H9 (cell line): ENCODE measurements at regions not wholly inside any gene's neighbourhood (a gene's known extent, or its start where the extent isn't known, plus 50 kb on each side); places are given as distances from the start of the nearest gene placed in this dataset.

Experiments
- DNase-seq: peaks from one replicate; pipeline ENCODE4 v3.0.0-alpha.2; 2017
- H2AFZ ChIP-seq: one replicate; pipeline ENCODE4 v1.6.1; 2013; ENCODE audit warnings: mild to moderate bottlenecking, low read length, control low read depth, moderate library complexity
- H2AK5ac ChIP-seq: 2 replicates; pipeline ENCODE4 v1.6.1; 2013; ENCODE audit warnings: low read length, control low read depth, mixed read lengths; ENCODE audit not compliant: insufficient read length
- H2BK120ac ChIP-seq: one replicate; pipeline ENCODE4 v1.6.1; 2013; ENCODE audit warnings: low read depth, mild to moderate bottlenecking, low read length, control low read depth, inconsistent platforms; ENCODE audit not compliant: poor library complexity, severe bottlenecking
- H2BK12ac ChIP-seq: 2 replicates; pipeline ENCODE4 v1.6.1; 2013; ENCODE audit warnings: low read length, control low read depth, mixed read lengths, low read depth; ENCODE audit not compliant: insufficient read length
- H2BK15ac ChIP-seq: 2 replicates; pipeline ENCODE4 v1.6.1; 2013; ENCODE audit warnings: low read depth, low read length, control low read depth
- H2BK20ac ChIP-seq: one replicate; pipeline ENCODE4 v1.6.1; 2013; ENCODE audit warnings: low read depth, mild to moderate bottlenecking, low read length, control low read depth, inconsistent platforms; ENCODE audit not compliant: poor library complexity, severe bottlenecking
- H2BK5ac ChIP-seq: 2 replicates; pipeline ENCODE4 v1.6.1; 2013; ENCODE audit warnings: low read length, control low read depth, mixed read lengths; ENCODE audit not compliant: insufficient read length
- H3K14ac ChIP-seq: 2 replicates; pipeline ENCODE4 v1.6.1; 2013; ENCODE audit warnings: low read length, control low read depth; ENCODE audit not compliant: insufficient read depth
- H3K18ac ChIP-seq: 2 replicates; pipeline ENCODE4 v1.6.1; 2013; ENCODE audit warnings: low read depth, mild to moderate bottlenecking, mixed read lengths, low read length, control low read depth; ENCODE audit not compliant: insufficient read length
- H3K23ac ChIP-seq: 2 replicates; pipeline ENCODE4 v1.6.1; 2013; ENCODE audit warnings: low read length, control low read depth, mixed read lengths, low read depth; ENCODE audit not compliant: insufficient read length
- H3K23me2 ChIP-seq: 2 replicates; pipeline ENCODE4 v1.6.1; 2013; ENCODE audit warnings: low read depth, mild to moderate bottlenecking, mixed read lengths, low read length, control low read depth; ENCODE audit not compliant: insufficient read length, poor library complexity, severe bottlenecking
- H3K27ac ChIP-seq: 2 replicates; pipeline ENCODE4 v1.5.1; 2013; ENCODE audit warnings: low read length, control low read depth, mixed read lengths, low read depth; ENCODE audit not compliant: insufficient read length
- H3K27me3 ChIP-seq: 2 replicates; pipeline ENCODE4 v1.6.1; 2013; ENCODE audit warnings: low read length, control low read depth, inconsistent platforms; ENCODE audit not compliant: insufficient read depth
- H3K4ac ChIP-seq: 2 replicates; pipeline ENCODE4 v1.6.1; 2013; ENCODE audit warnings: low read depth, mild to moderate bottlenecking, control low read depth, inconsistent platforms, low read length, moderate library complexity
- H3K4me1 ChIP-seq: 2 replicates; pipeline ENCODE4 v1.6.1; 2013; ENCODE audit warnings: low read length, control low read depth, inconsistent platforms; ENCODE audit not compliant: insufficient read depth
- H3K4me2 ChIP-seq: 2 replicates; pipeline ENCODE4 v1.6.1; 2013; ENCODE audit warnings: low read length, control low read depth, mixed read lengths; ENCODE audit not compliant: insufficient read length, insufficient read depth
- H3K56ac ChIP-seq: 2 replicates; pipeline ENCODE4 v1.6.1; 2013; ENCODE audit warnings: low read depth, mild to moderate bottlenecking, mixed read lengths, low read length, control low read depth; ENCODE audit not compliant: insufficient read length
- H3K79me1 ChIP-seq: 2 replicates; pipeline ENCODE4 v1.6.1; 2013; ENCODE audit warnings: low read depth, mild to moderate bottlenecking, moderate library complexity, low read length, control low read depth, inconsistent platforms; ENCODE audit not compliant: insufficient read depth, poor library complexity, severe bottlenecking
- H3K79me2 ChIP-seq: 2 replicates; pipeline ENCODE4 v1.6.1; 2013; ENCODE audit warnings: low read length, control low read depth, inconsistent platforms; ENCODE audit not compliant: insufficient read depth
- H3K9ac ChIP-seq: 2 replicates; pipeline ENCODE4 v1.6.1; 2013; ENCODE audit warnings: low read length, control low read depth, mixed read lengths; ENCODE audit not compliant: insufficient read length; ENCODE audit errors: extremely low read depth
- H3K9me3 ChIP-seq: one replicate; pipeline ENCODE4 v1.6.1; 2013; ENCODE audit warnings: low read depth, low read length, inconsistent platforms; ENCODE audit not compliant: control insufficient read depth
- H3T11ph ChIP-seq: one replicate; pipeline ENCODE4 v1.6.1; 2013; ENCODE audit warnings: mild to moderate bottlenecking, low read length, control low read depth, inconsistent platforms
- H4K20me1 ChIP-seq: one replicate; pipeline ENCODE4 v1.6.1; 2013; ENCODE audit not compliant: control insufficient read depth, insufficient read length, insufficient read depth
- H4K5ac ChIP-seq: 2 replicates; pipeline ENCODE4 v1.6.1; 2013; ENCODE audit warnings: low read depth, mild to moderate bottlenecking, mixed read lengths, low read length, control low read depth; ENCODE audit not compliant: insufficient read length
- H4K8ac ChIP-seq: replicated peaks from 2 replicates; pipeline ENCODE4 v1.6.1; 2013; ENCODE audit warnings: low read length, control low read depth, mixed read lengths, low read depth; ENCODE audit not compliant: insufficient read length
- H4K91ac ChIP-seq: 2 replicates; pipeline ENCODE4 v1.6.1; 2013; ENCODE audit warnings: low read depth, mild to moderate bottlenecking, moderate library complexity, mixed read lengths, low read length, control low read depth; ENCODE audit not compliant: insufficient read length
- H3K27ac Mint-ChIP-seq, 3 experiments: 2 replicates in 2 of 3; 3 replicates in 1 of 3; pipeline ENCODE4 v1.8.0; 2020 to 2021; ENCODE audit warnings: mixed read lengths in 3 of 3, mild to moderate bottlenecking in 1 of 3, moderate library complexity in 1 of 3
- H3K27me3 Mint-ChIP-seq: 2 replicates; pipeline ENCODE4 v1.8.0; 2021; ENCODE audit warnings: low read depth, mild to moderate bottlenecking, moderate library complexity, mixed read lengths
- H3K36me3 Mint-ChIP-seq, 3 experiments: 2 replicates in 2 of 3; 3 replicates in 1 of 3; pipeline ENCODE4 v1.8.0; 2020 to 2021; ENCODE audit warnings: low read depth in 3 of 3, mixed read lengths in 3 of 3; ENCODE audit not compliant: insufficient read depth in 1 of 3
- H3K4me1 Mint-ChIP-seq, 2 experiments: 2 replicates each; pipeline ENCODE4 v1.8.0; 2020; ENCODE audit warnings: mixed read lengths in 2 of 2
- H3K4me3 Mint-ChIP-seq, 2 experiments: 2 replicates in 1 of 2; 3 replicates in 1 of 2; pipeline ENCODE4 v1.8.0; 2020 to 2021; ENCODE audit warnings: mild to moderate bottlenecking in 2 of 2, mixed read lengths in 2 of 2, moderate library complexity in 1 of 2
- H3K9me3 Mint-ChIP-seq, 2 experiments: 2 replicates in 1 of 2; 3 replicates in 1 of 2; pipeline ENCODE4 v1.8.0; 2020; ENCODE audit warnings: mild to moderate bottlenecking in 2 of 2, mixed read lengths in 2 of 2, moderate library complexity in 1 of 2
- CTCF ChIP-seq: fragments of 200-600 bp; sonication (generic); conservative IDR thresholded peaks from 3 replicates; pipeline ENCODE4 v1.8.0; 2021; ENCODE audit warnings: antibody characterized with exemption, mild to moderate bottlenecking
- WGBS: extraction: QIAGEN DNeasy Blood & Tissue Kit; methylation state at CpG from one replicate; pipeline ENCODE4 v1.1.7; 2013; ENCODE audit warnings: missing lambda C conversion rate, low lambda C conversion rate, mixed read lengths; ENCODE audit not compliant: insufficient read length; ENCODE audit errors: extremely low coverage; 5-methylcytosine and 5-hydroxymethylcytosine counted together

GRCh38 chr14:106679776-106680175 is 1153.4 kb downstream of the TMEM121 start:
- Histone ChIP-seq H3K79me1 (no peaks in the 10 kb centered on the region), H2BK12ac (no peak overlapping the region), H3K4ac (no peak overlapping the region), H4K8ac (no peak overlapping the region), H3K9ac (no peak overlapping the region), H3K27ac (no peak overlapping the region), H4K20me1 (no peaks in the 10 kb centered on the region), H2BK15ac (no peak overlapping the region), H3K4me2 (no peak overlapping the region), H3K18ac (no peak overlapping the region), H3K79me2 (no peaks in the 10 kb centered on the region), H2AK5ac (no peak overlapping the region), H3K27me3 (no peaks in the 10 kb centered on the region), H3K4me1 (no peaks in the 10 kb centered on the region), H4K5ac (no peak overlapping the region), H2BK5ac (no peak overlapping the region), H4K91ac (no peak overlapping the region), H3K23ac (no peak overlapping the region), H3K9me3 (peaks cover 65% of the 10 kb centered on the region), H2BK120ac (no peak overlapping the region), H3K56ac (no peak overlapping the region), H3K23me2 (no peaks in the 10 kb centered on the region), H2AFZ (no peak overlapping the region), H3K14ac (no peak overlapping the region), H3T11ph (no peak overlapping the region), H2BK20ac (no peak overlapping the region)
- Mint-ChIP-seq H3K27ac (no peak overlapping the region), H3K4me3 (no peak overlapping the region), H3K27me3 (no peaks in the 10 kb centered on the region; the same call in 1 of the 2 replicates), H3K4me1 (no peaks in the 10 kb centered on the region), H3K36me3 (peaks cover 3 to 5% (median 3%) of the 10 kb centered on the region in 3 experiments; a peak in 2 of 7 replicates), H3K9me3 (peaks cover 83 to 89% of the 10 kb centered on the region in 2 experiments)
- no peak for DNase-seq
- no peak for TF ChIP-seq CTCF
- no CpG with 5 or more reads among the region's 5 CpGs for WGBS
